Neuronal stem cell (in vitro differentiated cells): ENCODE measurements at regions not wholly inside any gene's neighbourhood (a gene's known extent, or its start where the extent isn't known, plus 50 kb on each side); places are given as distances from the start of the nearest gene placed in this dataset.

Source experiments
- DNase-seq: peaks from one replicate; pipeline ENCODE4 v3.0.0-alpha.2; 2013; ENCODE audit warnings: low spot score
- H2AFZ ChIP-seq: one replicate; pipeline ENCODE4 v1.6.1; 2013; ENCODE audit warnings: mild to moderate bottlenecking, low read length, inconsistent platforms
- H2AK5ac ChIP-seq: 2 replicates; pipeline ENCODE4 v1.6.1; 2013; ENCODE audit warnings: low read depth, mild to moderate bottlenecking, inconsistent platforms, low read length, moderate library complexity, mixed read lengths
- H2BK120ac ChIP-seq: 2 replicates; pipeline ENCODE4 v1.6.1; 2013; ENCODE audit warnings: low read depth, mild to moderate bottlenecking, inconsistent platforms, low read length, moderate library complexity, mixed read lengths
- H2BK12ac ChIP-seq: one replicate; pipeline ENCODE4 v1.6.1; 2013; ENCODE audit warnings: low read length, inconsistent platforms
- H2BK15ac ChIP-seq: 2 replicates; pipeline ENCODE4 v1.6.1; 2013; ENCODE audit warnings: mild to moderate bottlenecking, low read length, inconsistent platforms, mixed read lengths
- H2BK5ac ChIP-seq: one replicate; pipeline ENCODE4 v1.6.1; 2013; ENCODE audit warnings: inconsistent platforms, mild to moderate bottlenecking, low read length, moderate library complexity
- H3K14ac ChIP-seq: one replicate; pipeline ENCODE4 v1.6.1; 2013; ENCODE audit warnings: low read length, inconsistent platforms
- H3K18ac ChIP-seq: 2 replicates; pipeline ENCODE4 v1.6.1; 2013; ENCODE audit warnings: low read length, inconsistent platforms
- H3K23ac ChIP-seq: 2 replicates; pipeline ENCODE4 v1.6.1; 2013; ENCODE audit warnings: low read depth, mild to moderate bottlenecking, mixed read lengths, low read length, inconsistent platforms; ENCODE audit not compliant: poor library complexity
- H3K27ac ChIP-seq: replicated peaks from 3 replicates; pipeline ENCODE4 v1.5.1; 2013; ENCODE audit warnings: low read length, inconsistent platforms
- H3K27me3 ChIP-seq, 3 experiments: 2 replicates each; pipeline ENCODE4 v1.6.1; 2013; ENCODE audit warnings: low read length in 3 of 3, mild to moderate bottlenecking in 2 of 3, inconsistent platforms in 1 of 3, low read depth in 1 of 3, mixed read lengths in 1 of 3, moderate library complexity in 1 of 3; ENCODE audit not compliant: control insufficient read depth in 3 of 3, insufficient read depth in 3 of 3
- H3K36me3 ChIP-seq, 2 donors: replicated peaks in 1 of 2; 2 replicates each; pipeline ENCODE4 v1.6.1; 2013; ENCODE audit warnings: low read length in 2 of 2; ENCODE audit not compliant: control insufficient read depth in 2 of 2, insufficient read depth in 2 of 2
- H3K4ac ChIP-seq: 2 replicates; pipeline ENCODE4 v1.6.1; 2013; ENCODE audit warnings: inconsistent platforms, mild to moderate bottlenecking, low read length, moderate library complexity
- H3K4me1 ChIP-seq, 2 donors: 1 replicate in 1 of 2; 2 replicates in 1 of 2; pipeline ENCODE4 v1.6.1; 2013; ENCODE audit warnings: low read length in 2 of 2, low read depth in 1 of 2; ENCODE audit not compliant: control insufficient read depth in 2 of 2, insufficient read depth in 1 of 2
- H3K4me2 ChIP-seq: one replicate; pipeline ENCODE4 v1.6.1; 2013; ENCODE audit warnings: mild to moderate bottlenecking, low read length, inconsistent platforms; ENCODE audit not compliant: insufficient read depth, poor library complexity, severe bottlenecking
- H3K4me3 ChIP-seq, 2 donors: 2 replicates each; pipeline ENCODE4 v1.5.1; 2013; ENCODE audit warnings: low read length in 2 of 2, mild to moderate bottlenecking in 2 of 2, inconsistent platforms in 1 of 2, moderate library complexity in 1 of 2
- H3K79me1 ChIP-seq: one replicate; pipeline ENCODE4 v1.6.1; 2013; ENCODE audit warnings: low read depth, mild to moderate bottlenecking, inconsistent platforms, low read length, moderate library complexity
- H3K9ac ChIP-seq: one replicate; pipeline ENCODE4 v1.6.1; 2013; ENCODE audit warnings: mild to moderate bottlenecking, low read depth, low read length, inconsistent platforms; ENCODE audit not compliant: poor library complexity
- H3K9me3 ChIP-seq, 2 donors: replicated peaks in 1 of 2; 2 replicates each; pipeline versions ENCODE3 to v1.6.1; 2013; ENCODE audit warnings: low read length in 2 of 2, mild to moderate bottlenecking in 2 of 2, inconsistent platforms in 1 of 2, low read depth in 1 of 2, mixed read lengths in 1 of 2, moderate library complexity in 1 of 2; ENCODE audit not compliant: control insufficient read depth in 2 of 2, insufficient read depth in 1 of 2
- H4K8ac ChIP-seq: one replicate; pipeline ENCODE4 v1.6.1; 2013; ENCODE audit warnings: low read depth, mild to moderate bottlenecking, inconsistent platforms, low read length, moderate library complexity
- H4K91ac ChIP-seq: one replicate; pipeline ENCODE4 v1.6.1; 2013; ENCODE audit warnings: low read length, low read depth, mild to moderate bottlenecking, inconsistent platforms; ENCODE audit not compliant: poor library complexity
- WGBS, 2 donors: extraction: QIAGEN DNeasy Blood & Tissue Kit; methylation state at CpG; one replicate each; pipeline ENCODE4 v1.1.7; 2013; ENCODE audit warnings: missing lambda C conversion rate in 2 of 2, mixed read lengths in 1 of 2; ENCODE audit not compliant: insufficient read length in 2 of 2, insufficient replicate concordance in 1 of 2; ENCODE audit errors: extremely low coverage in 2 of 2; 5-methylcytosine and 5-hydroxymethylcytosine counted together

DNA sequence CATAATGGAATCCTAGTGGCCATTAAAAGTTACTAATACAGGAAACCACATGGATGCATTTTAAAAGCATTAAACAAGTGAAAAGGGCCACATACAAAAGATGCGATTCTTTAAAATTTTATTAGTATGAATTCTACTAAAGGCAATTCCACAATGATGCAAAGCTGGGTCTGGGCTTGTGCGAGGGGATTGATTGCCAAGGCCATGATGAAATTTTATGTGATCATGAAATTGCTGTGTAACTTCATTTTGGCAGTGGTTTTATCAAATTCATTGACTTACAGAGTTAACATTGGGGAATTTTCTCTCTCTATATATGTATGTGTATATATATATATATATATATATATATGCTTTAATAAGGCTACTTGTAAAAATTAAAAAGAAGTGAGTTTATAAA lies 1142.5 kb upstream of the IGFBP7 start:
- no peak overlapping the region for H4K8ac ChIP-seq
- H2BK12ac ChIP-seq, result no peak overlapping the region
- no peak overlapping the region for H2BK120ac ChIP-seq
- H3K36me3 ChIP-seq, result no peaks in the 10 kb centered on the region
- H3K4me2 ChIP-seq, result no peak overlapping the region
- H3K4ac ChIP-seq, result no peak overlapping the region
- no peaks in the 10 kb centered on the region for H3K79me1 ChIP-seq
- H2BK5ac ChIP-seq, result no peak overlapping the region
- H3K27ac ChIP-seq, result no peak overlapping the region
- H2AFZ ChIP-seq, result no peak overlapping the region
- H3K18ac ChIP-seq, result no peak overlapping the region
- H3K27me3 ChIP-seq, result no peaks in the 10 kb centered on the region
- H3K9me3 ChIP-seq, result no peaks in the 10 kb centered on the region
- no peak overlapping the region for H3K23ac ChIP-seq
- H3K4me1 ChIP-seq, result peaks cover 0 to 4% of the 10 kb centered on the region in 2 donors
- no peak for DNase-seq
- no peak overlapping the region for H3K9ac ChIP-seq
- no peak overlapping the region for H2BK15ac ChIP-seq
- no peak overlapping the region for H3K4me3 ChIP-seq
- no peak overlapping the region for H2AK5ac ChIP-seq
- H3K14ac ChIP-seq, result no peak overlapping the region
- H4K91ac ChIP-seq, result no peak overlapping the region
- WGBS, 2 donors, result no CpG with 5 or more reads among the region's 2 CpGs

DNA sequence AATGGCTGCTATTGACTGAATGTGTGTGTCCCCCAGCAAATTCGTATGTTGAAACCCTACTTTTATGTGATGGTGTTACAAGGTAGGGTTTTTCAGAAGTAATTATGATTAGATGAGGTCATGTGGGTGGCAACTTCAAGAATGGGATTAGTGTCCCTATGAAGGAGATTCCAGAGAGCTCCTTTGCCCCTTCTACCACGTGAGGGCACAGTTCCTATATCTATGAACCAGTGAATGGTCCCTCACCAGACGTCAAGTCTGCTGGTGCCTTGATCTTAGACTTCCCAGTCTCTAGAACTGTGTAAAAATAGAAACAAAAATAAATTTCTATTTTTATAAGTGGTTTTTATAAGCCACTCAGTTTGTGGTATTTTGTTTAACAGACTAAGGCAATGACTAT lies 1137.6 kb upstream of the IGFBP7 start:
- H2AK5ac ChIP-seq, result no peak overlapping the region
- no peak overlapping the region for H3K4me2 ChIP-seq
- no peaks in the 10 kb centered on the region for H3K27me3 ChIP-seq
- DNase-seq, result no peak
- no peak overlapping the region for H2BK5ac ChIP-seq
- H2BK120ac ChIP-seq, result no peak overlapping the region
- H3K4ac ChIP-seq, result no peak overlapping the region
- no peak overlapping the region for H2AFZ ChIP-seq
- H3K14ac ChIP-seq, result no peak overlapping the region
- no peaks in the 10 kb centered on the region for H3K4me1 ChIP-seq
- H3K23ac ChIP-seq, result no peak overlapping the region
- H3K79me1 ChIP-seq, result no peaks in the 10 kb centered on the region
- H4K8ac ChIP-seq, result no peak overlapping the region
- no peak overlapping the region for H3K9ac ChIP-seq
- no peaks in the 10 kb centered on the region for H3K36me3 ChIP-seq
- no peak overlapping the region for H4K91ac ChIP-seq
- no peak overlapping the region for H2BK12ac ChIP-seq
- H3K18ac ChIP-seq, result no peak overlapping the region
- no peak overlapping the region for H3K4me3 ChIP-seq
- no peak overlapping the region for H2BK15ac ChIP-seq
- no peak overlapping the region for H3K27ac ChIP-seq
- H3K9me3 ChIP-seq, result no peaks in the 10 kb centered on the region
- WGBS, 2 donors, result no CpG with 5 or more reads among the region's 3 CpGs

DNA sequence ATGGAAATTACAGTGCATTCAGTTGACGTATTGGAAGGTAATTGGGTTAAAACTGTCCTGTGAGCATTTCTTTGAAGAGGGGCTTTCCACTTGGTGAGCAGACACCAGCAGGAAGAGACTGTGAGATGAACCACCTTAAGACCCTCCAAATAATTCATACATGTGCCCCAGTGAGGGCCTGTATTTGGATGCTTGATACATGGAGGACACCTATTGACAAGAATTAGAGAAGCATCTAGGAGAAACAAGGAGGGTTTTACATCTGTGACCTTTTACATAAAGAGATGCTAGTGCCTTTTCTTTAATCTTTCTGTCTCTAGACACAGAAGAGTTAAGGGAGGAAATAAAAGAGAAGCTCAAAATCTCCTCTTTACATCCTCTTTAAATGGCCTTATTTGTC lies 1115.3 kb upstream of the IGFBP7 start:
- no CpG with 5 or more reads among the region's 1 CpG for WGBS, 2 donors
- H3K4ac ChIP-seq, result no peak overlapping the region
- H2AFZ ChIP-seq, result no peak overlapping the region
- no peak overlapping the region for H2BK5ac ChIP-seq
- no peaks in the 10 kb centered on the region for H3K27me3 ChIP-seq
- H3K14ac ChIP-seq, result no peak overlapping the region
- no peak overlapping the region for H2AK5ac ChIP-seq
- no peak overlapping the region for H3K9ac ChIP-seq
- H3K18ac ChIP-seq, result no peak overlapping the region
- H2BK12ac ChIP-seq, result no peak overlapping the region
- H3K79me1 ChIP-seq, result no peaks in the 10 kb centered on the region
- H2BK15ac ChIP-seq, result no peak overlapping the region
- no peak overlapping the region for H4K8ac ChIP-seq
- H3K4me1 ChIP-seq, result no peaks in the 10 kb centered on the region
- H3K23ac ChIP-seq, result no peak overlapping the region
- no peak overlapping the region for H3K27ac ChIP-seq
- H4K91ac ChIP-seq, result no peak overlapping the region
- H3K4me3 ChIP-seq, result no peak overlapping the region
- no peaks in the 10 kb centered on the region for H3K9me3 ChIP-seq
- H2BK120ac ChIP-seq, result no peak overlapping the region
- no peaks in the 10 kb centered on the region for H3K36me3 ChIP-seq
- no peak for DNase-seq
- H3K4me2 ChIP-seq, result no peak overlapping the region

DNA sequence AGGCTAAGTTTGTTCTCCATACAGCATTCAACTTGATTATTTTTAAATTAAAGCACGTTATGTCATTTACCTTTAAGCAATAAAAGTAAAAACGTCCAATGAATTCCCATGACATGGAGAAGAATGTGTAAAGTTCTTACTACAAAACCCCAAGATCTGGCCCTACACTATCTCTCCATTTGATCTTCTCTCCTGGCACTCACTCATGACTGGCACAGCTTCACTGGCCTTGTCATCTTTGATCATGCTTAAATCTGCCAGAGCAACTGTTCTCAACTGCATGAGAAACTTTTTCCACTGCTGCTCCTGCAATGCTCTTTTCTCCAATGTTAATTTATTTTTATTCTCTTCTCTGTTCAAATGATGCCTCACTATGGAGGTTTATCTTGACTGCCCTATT lies 1109.0 kb upstream of the IGFBP7 start:
- no peak for DNase-seq
- Histone ChIP-seq H3K4ac (no peak overlapping the region), H3K9me3 (no peaks in the 10 kb centered on the region), H2BK120ac (no peak overlapping the region), H3K27ac (no peak overlapping the region), H3K9ac (no peak overlapping the region), H2AK5ac (no peak overlapping the region), H2AFZ (no peak overlapping the region), H3K27me3 (no peaks in the 10 kb centered on the region), H3K14ac (no peak overlapping the region), H4K91ac (no peak overlapping the region), H3K4me3 (no peak overlapping the region), H3K36me3 (no peaks in the 10 kb centered on the region), H2BK15ac (no peak overlapping the region), H3K4me1 (no peaks in the 10 kb centered on the region), H2BK12ac (no peak overlapping the region), H3K23ac (no peak overlapping the region), H3K79me1 (no peaks in the 10 kb centered on the region), H4K8ac (no peak overlapping the region), H2BK5ac (no peak overlapping the region), H3K18ac (no peak overlapping the region), H3K4me2 (no peak overlapping the region)
- no CpG with 5 or more reads among the region's 2 CpGs for WGBS, 2 donors
